HG03060 (cell line): ENCODE measurements at regions not wholly inside any gene's neighbourhood (a gene's known extent, or its start where the extent isn't known, plus 50 kb on each side); places are given as distances from the start of the nearest gene placed in this dataset.
"Not testable (repeated sequence)": the region's sequence is repeated elsewhere in the genome, so short reads cannot be mapped to it uniquely, and the experiment has no call there.

ENCODE experiments used
- ATAC-seq: cut with Tn5 transposase; IDR thresholded peaks from one replicate; pipeline ENCODE4 v1.9.1; 2021; ENCODE audit warnings: low read depth, moderate number of reproducible peaks; ENCODE audit not compliant: unreplicated experiment

DNA sequence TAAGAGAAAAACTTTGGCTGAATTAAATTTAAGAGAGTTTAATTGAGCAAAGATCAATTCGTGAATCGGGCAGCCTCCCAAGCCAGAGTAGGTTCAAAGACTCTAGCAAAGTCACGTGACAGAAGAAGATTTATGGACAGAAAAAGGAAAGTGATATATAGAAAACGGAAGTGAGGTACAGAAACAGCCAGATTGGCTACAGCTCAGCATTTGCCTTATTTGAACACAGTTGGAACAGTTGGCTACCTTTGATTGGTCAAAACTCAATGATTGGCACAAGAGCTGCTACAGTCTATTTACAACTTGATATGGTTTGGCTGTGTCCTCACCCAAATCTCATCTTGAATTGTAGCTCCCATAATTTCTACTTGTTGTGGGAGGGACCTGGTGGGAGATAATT, 102.6 kb downstream of the PLG start:
- no peak for ATAC-seq

- no peak for ATAC-seq
Measured at GRCh38 chr6:160808263-160808662, 106.2 kb downstream of the PLG start.

- ATAC-seq, result no peak
Measured at GRCh38 chr6:160810238-160810637, 108.2 kb downstream of the PLG start.

- no peak for ATAC-seq
Measured at GRCh38 chr6:160812097-160812496, 110.1 kb downstream of the PLG start.

- no peak for ATAC-seq
Measured at GRCh38 chr6:160818934-160819333, 116.9 kb downstream of the PLG start.

DNA sequence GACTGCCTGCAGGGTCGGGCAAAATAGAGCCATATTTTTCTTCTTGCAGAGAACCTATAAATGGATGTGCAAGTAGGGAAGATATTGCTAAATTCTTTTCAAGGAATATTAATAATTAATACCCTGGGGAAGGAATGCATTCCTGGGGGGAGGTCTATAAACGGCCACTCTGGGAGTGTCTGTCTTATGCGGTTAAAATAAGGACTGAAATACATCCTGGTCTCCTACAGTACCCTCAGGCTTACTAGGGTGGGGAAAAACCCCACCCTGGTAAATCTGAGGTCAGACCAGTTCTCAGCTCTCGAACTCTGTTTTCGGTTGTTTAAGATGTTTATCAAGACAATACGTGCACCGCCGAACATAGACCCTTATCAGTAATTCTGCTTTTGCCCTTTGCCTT, 118.6 kb downstream of the PLG start:
- not testable (repeated sequence) for ATAC-seq

DNA sequence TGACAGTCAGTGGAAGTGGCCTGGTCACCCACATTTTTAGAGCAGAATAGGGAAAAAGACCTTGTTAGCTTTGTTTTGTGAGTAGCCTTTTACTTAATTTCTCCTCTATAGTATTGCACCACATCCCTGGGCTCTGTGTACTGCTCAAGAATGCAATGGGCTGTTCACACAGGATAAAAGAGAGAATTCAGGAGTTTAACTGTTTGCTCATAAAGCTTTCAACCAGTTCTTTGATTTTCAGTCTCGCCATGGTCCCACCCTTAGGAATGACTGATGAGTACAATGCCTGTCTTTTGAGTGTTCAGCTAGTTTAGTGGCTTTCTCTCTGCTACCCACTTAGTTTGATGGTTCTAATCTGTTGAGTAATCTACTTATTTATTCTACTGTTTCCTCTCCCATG, 129.7 kb downstream of the PLG start:
- no peak for ATAC-seq

- no peak for ATAC-seq
Measured at GRCh38 chr6:160832422-160832821, 130.4 kb downstream of the PLG start.

DNA sequence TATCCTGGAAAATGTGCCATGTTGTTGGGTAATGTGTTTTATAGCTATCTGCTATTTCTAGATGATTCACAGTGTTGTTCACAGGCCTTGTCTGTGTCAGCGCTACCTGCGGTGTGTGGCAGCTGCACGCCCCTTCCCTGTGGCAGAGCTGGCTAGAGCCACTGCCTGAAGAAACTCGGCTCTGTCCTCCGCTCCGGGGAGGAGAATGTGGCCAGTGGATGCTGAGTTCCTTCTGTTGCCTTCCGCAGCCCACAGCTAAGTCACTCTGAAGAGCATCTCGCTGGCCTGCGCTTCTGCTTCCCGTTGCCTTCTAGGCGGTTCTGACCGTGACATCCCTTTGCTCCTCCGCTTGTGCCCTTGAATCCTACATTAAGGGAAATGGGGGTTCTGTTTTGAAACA, 135.1 kb downstream of the PLG start:
- ATAC-seq, result no peak

DNA sequence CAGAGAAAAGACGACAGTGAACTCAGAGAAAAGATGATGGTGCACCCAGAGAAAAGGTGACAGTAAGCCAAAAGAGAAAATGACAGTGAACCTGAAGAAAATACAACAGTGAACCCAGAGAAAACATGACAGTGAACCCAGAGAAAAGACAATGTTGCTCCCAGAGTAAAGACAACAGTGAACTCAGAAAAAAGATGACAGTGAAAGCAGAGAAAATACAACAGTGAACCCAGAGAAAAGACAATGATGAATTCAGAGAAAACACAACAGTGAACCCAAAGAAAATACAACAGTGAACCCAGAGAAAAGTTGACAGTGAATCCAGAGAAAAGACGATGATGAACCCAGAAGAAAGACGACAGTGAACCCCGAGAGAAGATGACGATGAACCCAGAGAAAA, 140.5 kb upstream of the MAP3K4 start:
- no peak for ATAC-seq

DNA sequence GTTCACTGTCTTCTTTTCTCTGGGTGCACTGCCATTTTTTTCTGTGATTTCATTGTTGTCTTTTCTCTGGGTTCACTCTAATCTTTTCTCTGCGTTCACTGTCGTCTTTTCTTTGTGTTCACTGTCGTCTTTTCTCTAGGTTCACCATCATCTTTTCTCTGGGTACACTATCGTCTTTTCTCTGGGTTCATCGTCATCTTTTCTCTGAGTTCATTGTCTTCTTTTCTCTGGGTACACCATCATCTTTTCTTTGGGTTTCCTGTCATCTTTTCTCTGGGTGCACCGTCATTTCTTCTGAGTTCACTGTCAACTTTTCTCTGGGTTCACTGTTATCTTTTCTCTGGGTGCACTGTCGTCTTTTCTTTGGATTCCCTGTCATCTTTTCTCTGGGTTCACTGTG, 137.6 kb upstream of the MAP3K4 start:
- ATAC-seq, result no peak

DNA sequence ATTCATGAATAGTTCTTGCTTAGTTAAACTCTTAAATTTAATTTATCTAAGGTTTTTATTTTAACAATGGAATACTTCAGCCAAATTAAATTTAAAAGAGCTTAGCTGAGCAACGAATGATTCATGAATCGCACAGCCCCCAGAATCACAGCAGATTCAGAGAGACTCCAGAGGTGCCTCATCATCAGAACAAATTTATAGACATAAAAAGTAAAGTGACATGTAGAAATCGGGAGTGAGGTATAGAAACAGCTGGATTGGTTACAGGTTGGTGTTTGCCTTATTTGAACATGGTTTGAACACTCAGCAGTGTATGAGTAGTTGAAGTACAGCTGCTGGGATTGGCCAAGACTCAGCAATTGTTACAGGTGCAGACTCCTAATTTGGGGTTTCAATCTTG, 132.7 kb upstream of the MAP3K4 start:
- no peak for ATAC-seq

DNA sequence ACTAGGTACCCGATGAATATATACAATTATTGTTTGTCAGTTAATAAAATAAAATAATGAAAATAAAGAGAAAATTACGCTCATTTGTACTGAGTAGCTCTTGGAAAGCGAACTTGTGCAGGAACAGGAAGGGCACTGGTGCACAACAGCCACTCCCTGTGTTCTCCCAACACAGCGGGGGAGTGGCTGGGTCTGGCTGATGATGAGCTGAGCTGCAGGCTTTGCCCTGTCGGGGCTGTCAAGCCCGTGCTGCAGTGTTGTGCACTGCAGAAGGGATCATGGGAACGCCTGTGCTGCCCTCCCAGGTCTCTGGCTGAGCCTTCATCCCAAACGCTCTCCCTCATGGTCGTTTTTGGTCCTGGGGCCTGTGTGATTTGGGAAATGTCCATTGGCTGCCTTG, 131.7 kb upstream of the MAP3K4 start:
- no peak for ATAC-seq

- no peak for ATAC-seq
Measured at GRCh38 chr6:160861824-160862223, 129.7 kb upstream of the MAP3K4 start.

- no peak for ATAC-seq
Measured at GRCh38 chr6:160863782-160864181, 127.8 kb upstream of the MAP3K4 start.

GRCh38 chr6:160871320-160871719, 120.2 kb upstream of the MAP3K4 start:
- ATAC-seq, result no peak

- no peak for ATAC-seq
Measured at GRCh38 chr6:160881148-160881808, 110.3 kb upstream of the MAP3K4 start.

DNA sequence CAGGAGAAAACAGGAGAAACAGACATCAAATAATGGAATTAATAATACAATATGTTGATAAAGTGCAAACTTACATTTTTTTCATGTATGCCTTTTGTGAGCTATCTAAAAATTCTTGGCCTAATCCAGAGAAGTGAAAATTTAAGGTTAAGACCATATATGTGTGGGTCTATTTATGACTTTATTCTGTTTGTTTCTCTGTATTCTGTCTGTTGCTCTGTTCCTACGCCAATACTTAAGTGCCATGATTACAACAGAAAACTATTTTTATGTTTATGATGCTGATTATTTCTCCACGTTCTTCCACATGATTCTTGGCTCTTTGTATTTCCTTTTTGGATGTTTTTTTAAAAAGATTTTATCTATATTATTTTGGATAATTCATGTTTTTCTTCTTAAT, 109.6 kb upstream of the MAP3K4 start:
- no peak for ATAC-seq

DNA sequence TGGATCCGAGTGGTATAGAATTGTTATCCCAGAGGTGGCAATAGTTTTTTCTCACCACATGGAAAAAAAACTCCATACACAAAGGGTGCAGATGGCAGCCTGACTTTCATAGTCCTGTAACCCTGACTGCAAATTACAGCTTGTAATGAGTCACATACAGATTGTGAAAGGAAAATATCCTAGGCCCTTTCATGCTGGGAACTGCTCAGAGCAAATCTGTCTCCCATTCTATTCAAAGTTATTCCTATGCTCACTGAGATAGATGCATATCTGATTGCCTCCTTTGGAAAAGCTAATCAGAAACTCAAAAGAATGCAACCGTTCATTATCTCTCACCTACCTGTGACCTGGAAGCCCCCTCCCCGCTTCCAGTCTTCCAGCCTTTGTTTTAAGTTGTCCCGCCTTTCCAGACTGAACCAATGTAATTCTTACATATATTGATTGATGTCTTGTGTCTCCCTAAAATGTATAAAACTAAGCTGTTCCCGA, 108.7 kb upstream of the MAP3K4 start:
- ATAC-seq, result no peak

GRCh38 chr6:160883560-160883959, 108.0 kb upstream of the MAP3K4 start:
- no peak for ATAC-seq

DNA sequence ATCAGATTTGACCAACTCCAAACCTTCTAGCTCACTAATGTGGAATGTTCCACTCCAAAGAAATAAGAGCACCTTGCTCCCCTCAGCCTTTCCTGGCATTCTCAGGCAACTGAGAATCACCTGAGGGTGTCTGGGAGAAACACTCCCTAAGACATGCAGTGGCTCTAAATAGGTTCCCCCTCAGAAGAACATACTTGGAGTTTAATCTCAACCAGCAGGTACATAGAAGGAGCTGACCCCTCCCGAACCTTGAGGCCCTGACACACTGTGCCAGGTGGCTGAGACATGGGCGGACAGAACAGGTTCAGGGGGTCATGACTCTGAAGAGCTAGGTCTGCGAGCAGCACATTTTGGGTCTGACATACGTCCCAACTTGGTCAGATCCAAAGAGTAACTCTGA, 107.6 kb upstream of the MAP3K4 start:
- no peak for ATAC-seq

DNA sequence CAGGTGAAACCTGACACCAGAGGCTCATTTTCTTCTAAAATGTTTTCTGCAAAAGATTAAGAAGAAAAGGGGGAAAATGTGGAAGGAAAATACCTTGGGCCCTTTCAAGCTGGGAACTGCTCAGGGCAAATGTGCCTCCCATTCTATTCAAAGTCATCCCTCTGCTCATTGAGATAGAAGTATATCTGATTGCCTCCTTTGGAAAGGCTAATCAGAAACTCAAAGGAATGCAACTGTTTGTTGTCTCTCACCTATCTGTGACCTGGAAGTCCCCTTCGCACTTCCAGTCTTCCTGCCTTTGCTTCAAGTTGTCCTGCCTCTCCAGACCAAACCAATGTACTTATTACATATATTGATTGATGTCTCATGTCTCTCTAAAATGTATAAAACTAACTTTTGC, 102.4 kb upstream of the MAP3K4 start:
- ATAC-seq, result not testable (repeated sequence)

GRCh38 chr6:160891690-160892089, 99.9 kb upstream of the MAP3K4 start:
- no peak for ATAC-seq
